Urothelium cell line (cell line): ENCODE measurements at regions not wholly inside any gene's neighbourhood (a gene's known extent, or its start where the extent isn't known, plus 50 kb on each side); places are given as distances from the start of the nearest gene placed in this dataset.
"Not testable (repeated sequence)": the region's sequence is repeated elsewhere in the genome, so short reads cannot be mapped to it uniquely, and the experiment has no call there.

Source experiments
- DNase-seq: peaks from one replicate; pipeline ENCODE4 v3.0.0; 2011; ENCODE audit warnings: low spot score, mixed read lengths
- FAIRE-seq: peaks from 2 replicates; lab custom pipeline; 2011; peaks lifted over from hg19 to GRCh38; lab: Jason Lieb, UNC

DNA sequence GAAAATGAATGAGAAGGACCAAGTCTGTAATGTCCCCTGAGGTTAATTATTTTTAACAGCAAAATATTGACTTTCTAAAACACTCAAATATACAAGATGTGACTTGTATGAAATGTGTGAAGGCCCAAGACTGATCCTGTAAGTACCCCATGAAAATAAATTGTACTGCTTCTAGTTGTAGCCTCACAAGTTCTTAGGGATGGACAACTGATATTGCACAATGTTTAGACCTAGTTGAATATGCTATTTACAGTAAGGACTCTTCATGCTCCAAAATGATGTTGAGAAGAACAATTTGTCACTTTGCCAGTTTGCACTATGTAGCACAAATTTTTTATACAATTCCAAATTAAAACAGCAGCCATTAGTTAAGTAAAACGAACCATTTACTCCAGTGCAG lies 139.7 kb upstream of the GDNF start:
- DNase-seq (no peak), FAIRE-seq (no peak)

- DNase-seq: no peak
- FAIRE-seq: no peak
Measured at GRCh38 chr5:37975531-37975930, 135.7 kb upstream of the GDNF start.

DNA sequence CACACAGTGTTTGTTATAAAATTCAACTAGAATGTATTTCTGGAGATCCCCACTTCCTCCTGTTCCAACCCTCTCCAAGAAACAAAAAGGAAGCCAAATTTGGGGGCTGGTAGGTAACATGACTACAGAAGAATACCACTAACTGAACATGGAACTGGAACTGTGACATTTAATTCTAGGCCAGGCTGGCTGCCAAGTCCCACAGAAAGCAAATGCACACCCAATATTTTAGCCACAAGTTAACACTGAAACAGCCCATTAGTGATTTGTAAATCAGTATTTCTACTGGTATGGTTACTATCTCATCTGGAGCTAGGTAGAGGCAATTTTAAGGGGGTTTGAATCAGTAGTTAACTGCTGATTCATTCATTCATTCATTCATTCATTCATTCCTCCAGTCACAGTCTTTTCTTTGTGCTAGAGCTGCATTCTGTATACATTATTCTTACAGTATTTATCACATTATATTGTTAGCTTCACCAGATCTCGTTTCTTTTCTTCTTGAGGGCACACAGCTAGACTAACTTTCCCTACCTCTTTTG lies 131.7 kb upstream of the GDNF start:
- FAIRE-seq (no peak), DNase-seq (no peak)

GRCh38 chr5:37966871-37967270 lies 127.0 kb upstream of the GDNF start:
- no peak for DNase-seq
- FAIRE-seq: no peak

- DNase-seq: no peak
- no peak for FAIRE-seq
Measured at GRCh38 chr5:37966291-37966690, 126.5 kb upstream of the GDNF start.

- DNase-seq (no peak), FAIRE-seq (no peak)
Measured at GRCh38 chr5:37962389-37962788, 122.5 kb upstream of the GDNF start.

- no peak for DNase-seq
Measured at GRCh38 chr5:37957218-37957617, 117.4 kb upstream of the GDNF start.

DNA sequence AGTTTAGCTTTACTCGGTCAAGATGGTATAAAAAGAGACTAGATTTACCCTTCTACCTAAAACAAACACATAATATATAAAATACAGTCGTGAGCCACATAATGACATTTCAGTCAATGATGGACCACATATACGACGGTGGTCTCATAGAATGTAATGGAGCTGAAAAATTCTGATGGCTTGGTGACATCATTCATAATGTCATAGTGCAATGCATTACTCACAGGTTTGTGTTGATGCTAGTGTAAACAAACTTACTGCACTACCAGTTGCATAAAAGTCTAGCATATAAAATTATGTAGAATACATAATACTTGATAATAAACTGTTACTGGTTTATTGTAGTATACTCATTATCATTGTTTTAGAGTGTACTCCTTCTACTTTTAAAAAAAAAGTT lies 115.9 kb upstream of the GDNF start:
- DNase-seq (no peak), FAIRE-seq (no peak)

More at GRCh38 chr5:37957218-37957617, 117.4 kb upstream of the GDNF start:
- no peak for FAIRE-seq

GRCh38 chr5:37954561-37954960 lies 114.7 kb upstream of the GDNF start:
- no peak for DNase-seq
- no peak for FAIRE-seq

DNA sequence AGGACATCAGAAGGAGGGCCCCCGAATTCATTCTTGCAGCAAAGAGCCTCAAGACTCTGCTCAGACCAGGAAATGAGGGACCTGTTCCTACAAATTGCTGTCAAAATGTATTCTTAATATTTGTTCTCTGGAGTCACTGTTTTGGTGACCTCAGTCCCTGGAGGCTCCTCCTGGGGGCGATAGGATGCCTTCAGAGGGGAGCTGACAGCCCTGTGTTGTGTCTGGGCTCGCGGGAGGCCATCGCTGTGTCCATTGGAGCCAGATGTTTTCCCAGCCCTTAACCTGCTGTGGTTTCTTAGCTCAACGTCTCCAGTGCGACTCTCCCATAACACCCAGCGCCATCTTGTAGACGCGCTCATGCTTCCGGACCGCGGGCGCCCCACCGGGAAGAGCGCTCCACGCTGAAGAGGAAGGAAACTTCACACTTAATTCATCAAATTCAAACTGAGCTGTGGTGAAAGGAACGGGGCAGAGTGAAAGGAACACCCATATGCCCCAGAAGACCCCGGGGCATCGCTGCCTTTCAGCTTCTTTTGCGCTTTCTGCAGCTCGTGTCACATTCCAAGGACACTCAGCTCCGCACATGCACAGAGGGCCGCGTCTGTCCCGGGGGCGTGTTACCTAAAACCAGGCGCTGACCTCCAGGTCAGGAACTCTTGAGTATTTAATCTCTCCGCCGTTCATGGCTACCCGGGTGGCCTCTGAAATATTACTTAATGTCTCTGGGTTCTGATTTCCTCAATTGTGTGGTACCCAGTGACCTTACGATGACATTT lies 112.3 kb upstream of the GDNF start:
- FAIRE-seq (no peak), DNase-seq (no peak)

DNA sequence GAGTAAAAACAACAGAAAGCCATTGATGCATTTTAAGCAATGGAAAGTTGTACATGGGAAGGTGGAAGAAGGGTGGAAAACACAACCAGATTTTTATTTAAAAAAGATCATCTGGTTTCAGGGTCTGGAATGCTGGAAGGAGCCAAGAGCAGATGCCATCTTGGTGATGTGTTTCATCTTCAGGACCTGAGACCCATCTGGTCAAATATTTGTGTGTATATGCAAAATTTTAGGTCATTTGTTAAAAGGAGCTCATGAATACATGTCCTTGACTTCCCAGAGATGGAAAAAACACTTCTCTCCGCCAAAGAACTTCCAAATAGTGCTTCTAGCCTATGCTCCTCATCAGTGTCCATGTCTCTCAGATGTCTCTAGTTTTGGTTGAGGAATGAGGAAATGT lies 110.6 kb upstream of the GDNF start:
- FAIRE-seq (no peak), DNase-seq (no peak)

- FAIRE-seq (no peak), DNase-seq (no peak)
Measured at GRCh38 chr5:37945446-37945845, 105.6 kb upstream of the GDNF start.

DNA sequence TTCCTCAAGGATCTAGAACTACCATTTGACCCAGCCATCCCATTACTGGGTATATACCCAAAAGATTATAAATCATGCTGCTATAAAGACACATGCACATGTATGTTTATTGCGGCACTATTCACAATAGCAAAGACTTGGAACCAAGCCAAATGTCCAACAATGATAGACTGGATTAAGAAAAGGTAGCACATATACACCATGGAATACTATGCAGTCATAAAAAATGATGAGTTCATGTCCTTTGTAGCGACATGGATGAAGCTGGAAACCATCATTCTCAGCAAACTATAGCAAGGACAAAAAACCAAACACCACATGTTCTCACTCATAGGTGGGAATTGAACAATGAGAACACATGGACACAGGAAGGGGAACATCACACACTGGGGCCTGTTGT lies 103.3 kb upstream of the GDNF start:
- FAIRE-seq, DNase-seq: not testable (repeated sequence)

DNA sequence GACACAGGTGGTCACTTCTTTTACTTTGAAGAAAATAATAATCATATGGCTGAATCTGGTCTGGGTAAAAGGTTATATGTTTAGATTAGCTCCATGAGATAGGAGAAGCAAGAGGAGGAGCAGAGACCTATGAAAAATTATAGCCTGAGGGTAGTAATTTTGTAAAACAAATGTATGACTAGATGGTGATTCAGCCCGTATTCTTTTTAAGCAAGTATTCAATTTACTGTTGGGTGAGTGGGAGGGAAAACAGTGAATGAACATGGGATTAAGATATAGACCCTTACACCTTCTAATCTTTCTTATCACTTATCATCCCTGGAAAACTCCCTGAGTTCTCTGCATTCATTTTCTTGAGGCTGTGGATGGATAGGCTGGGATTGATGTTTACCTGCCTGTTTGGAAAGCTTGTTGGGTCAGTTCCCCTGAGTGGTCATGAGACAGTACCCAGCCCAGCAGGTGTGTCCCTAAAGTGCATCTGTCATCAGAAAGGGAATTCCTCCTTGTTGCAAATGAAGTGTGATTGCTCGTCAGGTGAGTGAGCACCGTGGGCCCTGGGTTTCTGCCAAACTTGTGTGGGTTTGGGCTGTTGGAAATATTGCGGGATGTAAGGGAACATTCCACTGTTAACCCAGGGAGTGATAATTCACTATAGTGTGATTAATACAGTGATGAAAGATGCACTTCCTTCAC lies 101.2 kb upstream of the GDNF start:
- FAIRE-seq (peak; percentile 44), DNase-seq (no peak)

- DNase-seq (no peak), FAIRE-seq (peak; percentile 42)
Measured at GRCh38 chr5:37938861-37939260, 99.0 kb upstream of the GDNF start.

DNA sequence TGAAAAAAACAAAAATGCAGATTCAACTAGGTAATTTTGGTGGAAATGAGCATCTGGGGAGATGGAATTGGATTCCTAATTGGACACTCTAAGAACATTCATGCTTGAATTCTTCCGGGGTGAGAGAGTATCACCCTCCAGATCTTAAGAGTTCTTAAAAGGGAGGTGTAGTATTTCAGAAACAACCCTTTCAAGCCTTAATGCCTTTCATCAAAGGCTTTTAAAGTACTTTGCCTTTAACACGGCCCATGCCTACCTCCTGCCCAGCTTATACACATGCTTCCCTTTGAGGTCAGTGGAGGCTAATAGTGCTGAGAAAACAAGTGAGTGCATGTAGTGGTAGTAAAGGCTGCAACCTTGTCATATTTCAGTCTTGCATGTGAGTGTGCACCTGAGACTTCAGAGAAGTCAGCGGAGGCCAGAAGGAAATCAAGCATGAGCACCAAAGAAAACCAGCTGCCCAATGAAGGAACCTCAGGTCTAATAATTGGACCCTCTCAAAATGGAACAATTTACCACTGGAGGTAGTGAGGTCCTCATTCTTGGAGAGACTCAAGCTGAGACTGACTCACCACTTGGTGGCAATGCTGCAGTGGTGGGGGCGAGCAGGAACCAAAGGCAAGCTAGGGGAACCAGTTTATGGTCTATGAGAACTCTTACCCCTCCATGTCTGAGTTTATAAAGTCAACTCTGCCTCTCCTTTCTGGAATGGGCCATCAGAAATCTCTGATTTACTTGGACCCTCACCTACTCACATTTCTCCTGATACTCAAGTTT lies 98.4 kb upstream of the GDNF start:
- no peak for FAIRE-seq
- no peak for DNase-seq

- no peak for DNase-seq
- no peak for FAIRE-seq
Measured at GRCh38 chr5:37936091-37936490, 96.2 kb upstream of the GDNF start.

GRCh38 chr5:37933576-37933975 lies 93.7 kb upstream of the GDNF start:
- DNase-seq (no peak), FAIRE-seq (no peak)

- DNase-seq (no peak), FAIRE-seq (no peak)
Measured at GRCh38 chr5:37932450-37932849, 92.6 kb upstream of the GDNF start.

DNA sequence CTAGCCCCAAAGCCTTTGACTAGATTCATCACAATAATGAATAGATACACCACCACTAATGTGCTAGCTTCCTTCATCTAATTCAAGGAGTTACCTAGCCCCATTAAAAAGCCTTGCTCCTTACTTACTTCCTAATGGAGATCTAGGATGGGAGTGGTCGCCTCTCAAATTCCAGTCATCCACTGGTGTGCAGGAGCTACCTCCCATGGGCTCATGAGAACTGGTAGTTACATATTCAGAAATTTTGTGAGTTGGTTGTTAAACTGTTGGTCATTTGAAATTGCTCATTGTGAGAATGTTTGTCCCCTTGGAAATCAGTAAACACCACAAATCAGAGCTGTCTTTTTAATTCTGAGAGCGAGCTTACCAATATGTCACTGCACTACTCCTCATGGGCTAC lies 91.7 kb upstream of the GDNF start:
- FAIRE-seq: no peak
- DNase-seq: no peak

DNA sequence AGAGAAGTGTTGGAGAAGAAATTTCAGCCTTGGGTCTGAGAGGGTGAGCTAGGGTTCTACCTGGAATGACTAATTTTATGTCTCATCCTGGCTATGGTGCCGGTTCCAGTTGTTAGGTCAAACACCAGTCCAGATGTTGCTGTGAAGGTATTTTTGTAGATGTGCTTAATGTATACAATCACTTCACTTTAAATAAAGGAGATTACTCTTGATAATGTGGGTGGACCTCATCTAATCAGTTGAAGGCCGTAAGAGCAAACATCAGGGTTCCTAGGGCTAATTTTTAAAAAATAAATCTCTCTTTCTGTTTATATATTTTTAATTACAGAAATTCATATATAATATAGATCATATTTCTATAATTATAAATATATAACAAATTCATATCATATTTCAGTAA lies 90.5 kb upstream of the GDNF start:
- no peak for DNase-seq
- no peak for FAIRE-seq
